Sigmoid colon (tissue), 4 donors: ENCODE measurements at regions not wholly inside any gene's neighbourhood (a gene's known extent, or its start where the extent isn't known, plus 50 kb on each side); places are given as distances from the start of the nearest gene placed in this dataset.

Experiments
- CTCF ChIP-seq, 4 experiments: fragments of 450-650 bp in 3 of 4; fragments of 200-600 bp in 1 of 4; IDR thresholded peaks; one replicate each; pipeline ENCODE4 v1.5.1; 2016 to 2019; ENCODE audit warnings: antibody characterized with exemption in 4 of 4, mild to moderate bottlenecking in 3 of 4, moderate library complexity in 2 of 4
- EP300 ChIP-seq, 4 donors: sonication (generic); formaldehyde crosslinking; IDR thresholded peaks; one replicate each; pipeline ENCODE4 v1.6.1; 2017; ENCODE audit warnings: antibody characterized with exemption in 4 of 4
- POLR2A ChIP-seq, 2 donors: fragments of 450-650 bp; IDR thresholded peaks; one replicate each; pipeline ENCODE4 v1.6.1; 2016; ENCODE audit warnings: antibody characterized with exemption in 2 of 2, mild to moderate bottlenecking in 2 of 2, moderate library complexity in 2 of 2

GRCh38 chr14:65972891-65973290 lies 513.3 kb upstream of the CCDC196 start:
- TF ChIP-seq CTCF (IDR thresholded peaks at IDR 0.05), result no peak
- no peak for TF ChIP-seq EP300 (IDR thresholded peaks at IDR 0.05)
- no peak for TF ChIP-seq POLR2A (IDR thresholded peaks at IDR 0.05)
